Stimulated activated CD8-positive, alpha-beta memory T cell treated with anti-CD3 and anti-CD28 coated beads, Interleukin-2, amount 100 ng/mL, for 1 hour (primary cell): ENCODE measurements at regions not wholly inside any gene's neighbourhood (a gene's known extent, or its start where the extent isn't known, plus 50 kb on each side); places are given as distances from the start of the nearest gene placed in this dataset.

Experiments used
- DNase-seq, 2 donors: peaks; one replicate each; pipeline ENCODE4 v3.0.0-alpha.2; 2020; ENCODE audit warnings: low read depth in 2 of 2

GRCh38 chr11:80814813-80815212 lies 1374.0 kb upstream of the TENM4 start:
- no peak for DNase-seq

GRCh38 chr11:80810695-80811094 lies 1369.9 kb upstream of the TENM4 start:
- no peak for DNase-seq

- DNase-seq = no peak
Observed at GRCh38 chr11:80798174-80798573, 1357.3 kb upstream of the TENM4 start.

- DNase-seq = no peak
Observed at GRCh38 chr11:80783561-80783960, 1342.7 kb upstream of the TENM4 start.

- DNase-seq = no peak
Observed at GRCh38 chr11:80782135-80782885, 1341.5 kb upstream of the TENM4 start.

- DNase-seq = no peak
Observed at GRCh38 chr11:80779905-80780605, 1339.2 kb upstream of the TENM4 start.

- no peak for DNase-seq
Observed at GRCh38 chr11:80778941-80779340, 1338.1 kb upstream of the TENM4 start.

- DNase-seq = no peak
Observed at GRCh38 chr11:80778432-80778831, 1337.6 kb upstream of the TENM4 start.

- DNase-seq = no peak
Observed at GRCh38 chr11:80773919-80774318, 1333.1 kb upstream of the TENM4 start.

GRCh38 chr11:80771017-80771416 lies 1330.2 kb upstream of the TENM4 start:
- no peak for DNase-seq

GRCh38 chr11:80758787-80759186 lies 1318.0 kb upstream of the TENM4 start:
- DNase-seq = no peak

GRCh38 chr11:80748207-80748925 lies 1307.5 kb upstream of the TENM4 start:
- no peak for DNase-seq

- no peak for DNase-seq
Observed at GRCh38 chr11:80746300-80746699, 1305.5 kb upstream of the TENM4 start.

GRCh38 chr11:80745416-80745815 lies 1304.6 kb upstream of the TENM4 start:
- DNase-seq = no peak

- no peak for DNase-seq
Observed at GRCh38 chr11:80733790-80734189, 1293.0 kb upstream of the TENM4 start.

- no peak for DNase-seq
Observed at GRCh38 chr11:80733361-80733760, 1292.5 kb upstream of the TENM4 start.

GRCh38 chr11:80727315-80727714 lies 1286.5 kb upstream of the TENM4 start:
- no peak for DNase-seq

- no peak for DNase-seq
Observed at GRCh38 chr11:80726236-80726635, 1285.4 kb upstream of the TENM4 start.

- no peak for DNase-seq
Observed at GRCh38 chr11:80724366-80724765, 1283.5 kb upstream of the TENM4 start.

GRCh38 chr11:80722629-80723028 lies 1281.8 kb upstream of the TENM4 start:
- DNase-seq = no peak

- DNase-seq = no peak
Observed at GRCh38 chr11:80720295-80720694, 1279.5 kb upstream of the TENM4 start.

- DNase-seq = no peak
Observed at GRCh38 chr11:80719292-80719646, 1278.4 kb upstream of the TENM4 start.
